SK-N-SH treated with all-trans-retinoic acid at 6 μM for 48 hours (cell line): ENCODE measurements at regions not wholly inside any gene's neighbourhood (a gene's known extent, or its start where the extent isn't known, plus 50 kb on each side); places are given as distances from the start of the nearest gene placed in this dataset.

Experiments used
- TCF4 ChIP-seq: fragments of 250-450 bp; sonication (Bioruptor Pico); IDR thresholded peaks from 2 replicates; pipeline ENCODE4 v1.8.0; 2021; ENCODE audit warnings: mild to moderate bottlenecking, moderate library complexity, borderline replicate concordance
- ZFP3 ChIP-seq: fragments of 250-450 bp; sonication (Bioruptor Pico); IDR thresholded peaks from 2 replicates; pipeline ENCODE4 v1.5.0; 2020; ENCODE audit warnings: mild to moderate bottlenecking, moderate library complexity

- TF ChIP-seq ZFP3 (CRISPR knock-in tag) (no peak), TCF4 (CRISPR knock-in tag) (no peak)
Measured at GRCh38 chr5:25849270-25849669, 1189.1 kb downstream of the CDH9 start.
